ENCODE measurements at regions not wholly inside any gene's neighbourhood (a gene's known extent, or its start where the extent isn't known, plus 50 kb on each side); places are given as distances from the start of the nearest gene placed in this dataset.

DNA sequence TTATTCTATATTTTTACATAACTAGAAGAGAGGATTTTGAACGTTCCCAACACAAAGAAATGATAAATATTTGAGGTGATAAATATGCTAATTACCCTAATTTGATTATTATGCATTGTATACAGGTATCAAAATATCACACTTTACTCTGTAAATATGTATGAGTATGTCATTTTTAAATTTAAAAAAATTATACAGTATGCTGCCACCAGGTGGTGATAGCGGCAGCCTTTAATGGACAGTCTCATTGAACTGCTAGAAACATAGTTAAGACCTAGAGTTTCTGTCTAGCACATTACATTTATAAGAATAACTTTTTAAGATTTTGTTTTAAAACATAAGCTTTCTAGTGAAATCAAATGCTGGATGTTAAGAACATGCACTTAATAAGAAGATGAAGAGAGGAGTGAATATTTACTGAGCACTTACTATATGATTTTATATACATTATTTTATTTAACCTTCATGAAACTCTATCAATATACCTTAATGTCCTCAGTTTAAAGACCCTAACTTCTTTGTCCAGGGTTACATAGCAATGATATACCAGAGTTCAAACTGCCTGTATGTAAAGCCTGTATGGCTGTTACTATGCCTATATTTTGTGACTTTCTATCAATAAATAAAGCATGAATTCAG, 207.1 kb downstream of the NUF2 start:
- intact Hi-C loops (cut with DNase I), result no loop called here
- no peaks in the 10 kb centered on the region for H3K27me3 ChIP-seq (replicated peaks; ENCODE audit: insufficient read depth)

DNA sequence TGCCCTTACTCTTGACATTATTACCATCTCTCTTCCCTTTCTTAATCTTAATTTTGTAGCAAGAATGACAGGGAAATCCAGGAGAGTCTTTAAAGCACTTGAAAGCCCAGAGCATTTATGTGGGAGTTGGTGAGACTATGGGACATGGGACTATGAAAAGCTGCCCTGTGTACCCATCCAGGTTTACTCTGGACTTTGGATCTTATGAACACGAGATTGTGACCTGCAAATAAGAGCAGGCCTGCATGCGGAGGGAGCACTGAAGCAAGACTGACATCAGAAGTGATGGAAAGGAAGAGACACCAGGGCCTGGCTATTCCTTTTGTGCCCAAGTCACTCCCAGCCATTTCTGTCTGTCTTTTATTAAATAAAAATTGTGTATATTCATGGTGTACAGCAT, 209.6 kb downstream of the NUF2 start:
- intact Hi-C loops (cut with DNase I), result loop anchor here (10.0 kb wide), 1 partner anchor 1023 kb away; the partner anchor contains the start of gene PBX1
- WGBS, result 69% methylated on average over 2 of the region's 2 CpGs
- TF ChIP-seq CTCF (IDR thresholded peaks at IDR 0.05) (no peak), POLR2AphosphoS5 (IDR thresholded peaks at IDR 0.05) (no peak), POLR2A (IDR thresholded peaks at IDR 0.05) (no peak)
- H3K4me3 ChIP-seq, result no peak overlapping the region
- no peaks in the 10 kb centered on the region for H3K9me3 ChIP-seq
- no peaks in the 10 kb centered on the region for H3K4me1 ChIP-seq (replicated peaks)
- DNase-seq (ENCODE audit: low spot score), result no peak
- H3K27ac ChIP-seq, result no peak overlapping the region
- no peaks in the 10 kb centered on the region for H3K27me3 ChIP-seq (replicated peaks; ENCODE audit: insufficient read depth)
- H3K36me3 ChIP-seq, result no peaks in the 10 kb centered on the region

More for the DNA sequence above, 207.1 kb downstream of the NUF2 start:
- DNase-seq (ENCODE audit: low spot score), result no peak
- TF ChIP-seq CTCF (IDR thresholded peaks at IDR 0.05) (peak; percentile 43 to 67 (median 64)), POLR2AphosphoS5 (IDR thresholded peaks at IDR 0.05) (no peak)
- Histone ChIP-seq H3K4me3 (no peak overlapping the region), H3K9me3 (no peaks in the 10 kb centered on the region), H3K27ac (no peak overlapping the region), H3K4me1 (replicated peaks) (no peaks in the 10 kb centered on the region), H3K36me3 (no peaks in the 10 kb centered on the region)
- WGBS, result 41% methylated on average over 2 of the region's 2 CpGs

DNA sequence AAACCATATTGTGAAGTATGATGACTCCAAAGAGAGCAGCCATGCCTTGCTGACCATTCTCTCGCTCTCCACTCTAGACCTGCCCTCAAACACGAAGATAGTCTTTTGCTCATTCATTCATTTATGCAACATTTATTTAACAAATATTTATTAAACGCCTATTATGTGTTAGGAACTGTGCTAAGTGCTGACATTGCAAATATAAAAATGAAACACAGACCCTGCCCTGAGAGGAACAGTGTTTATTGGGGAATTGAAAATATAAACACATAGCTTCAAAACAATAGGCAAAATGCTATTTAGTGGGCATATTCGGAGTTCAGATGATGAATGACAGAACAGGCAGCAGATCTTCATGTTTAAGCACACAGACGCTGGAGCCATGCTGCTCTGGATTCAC, 213.6 kb downstream of the NUF2 start:
- no peak for DNase-seq (ENCODE audit: low spot score)
- Histone ChIP-seq H3K9me3 (no peaks in the 10 kb centered on the region), H3K4me1 (replicated peaks) (no peaks in the 10 kb centered on the region), H3K4me3 (no peak overlapping the region), H3K36me3 (no peaks in the 10 kb centered on the region), H3K27me3 (replicated peaks; ENCODE audit: insufficient read depth) (no peaks in the 10 kb centered on the region), H3K27ac (no peak overlapping the region)
- intact Hi-C loops (cut with DNase I), result loop anchor here (10.0 kb wide), 1 partner anchor 1019 kb away; the partner anchor contains the start of gene PBX1
- 89% methylated on average over 5 of the region's 5 CpGs for WGBS
- no peak for TF ChIP-seq CTCF (IDR thresholded peaks at IDR 0.05)
- TF ChIP-seq POLR2A (IDR thresholded peaks at IDR 0.05), result no peak
- TF ChIP-seq POLR2AphosphoS5 (IDR thresholded peaks at IDR 0.05), result no peak

DNA sequence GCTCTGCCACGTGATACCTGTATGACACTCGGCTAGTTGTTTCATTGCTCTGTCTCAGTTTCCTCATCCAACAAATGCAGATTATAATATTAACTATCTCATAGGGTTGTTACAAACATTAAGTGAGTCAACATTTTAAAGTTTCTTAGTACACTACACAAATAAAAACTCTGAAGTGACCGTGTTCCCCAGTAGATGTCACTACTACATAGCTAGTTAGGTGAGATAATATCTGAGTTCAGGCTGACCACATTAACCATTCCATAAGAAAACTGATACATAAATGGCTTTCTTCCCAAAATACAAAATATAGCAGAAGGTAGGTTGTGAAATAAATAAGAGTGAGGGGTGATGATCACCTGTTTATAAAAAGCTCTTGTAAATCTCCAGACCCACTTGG, 214.1 kb downstream of the NUF2 start:
- no peak for DNase-seq (ENCODE audit: low spot score)
- 53% methylated on average over 3 of the region's 3 CpGs for WGBS
- H3K27ac ChIP-seq, result no peak overlapping the region
- H3K36me3 ChIP-seq, result no peaks in the 10 kb centered on the region
- no peaks in the 10 kb centered on the region for H3K9me3 ChIP-seq
- no peaks in the 10 kb centered on the region for H3K27me3 ChIP-seq (replicated peaks; ENCODE audit: insufficient read depth)
- TF ChIP-seq CTCF (IDR thresholded peaks at IDR 0.05), result peak in 3 of 4 experiments; percentile 27 to 59 (median 55)
- TF ChIP-seq POLR2A (IDR thresholded peaks at IDR 0.05), result no peak
- H3K4me3 ChIP-seq, result no peak overlapping the region
- intact Hi-C loops (cut with DNase I), result loop anchor here (10.0 kb wide), 1 partner anchor 1019 kb away; the partner anchor contains the start of gene PBX1
- no peaks in the 10 kb centered on the region for H3K4me1 ChIP-seq (replicated peaks)

DNA sequence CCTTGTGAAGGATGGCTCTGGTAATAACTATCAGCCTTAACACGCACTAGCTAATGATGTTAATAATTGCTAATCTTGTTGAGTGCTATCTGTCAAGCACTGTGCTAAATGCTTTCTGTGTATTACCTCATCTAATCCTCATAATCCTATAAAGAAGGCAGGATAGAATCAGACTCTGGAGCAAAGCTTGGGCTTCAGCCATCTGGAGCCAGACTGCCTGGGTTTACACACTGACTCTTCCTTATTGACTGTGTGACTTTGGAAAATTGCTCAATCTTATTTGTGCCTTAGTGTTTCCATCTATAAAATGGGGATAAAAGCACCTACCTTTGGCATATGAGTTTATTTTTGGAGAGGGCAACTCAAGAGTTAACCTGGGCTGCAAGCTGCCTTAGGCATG, 216.1 kb downstream of the NUF2 start:
- TF ChIP-seq POLR2AphosphoS5 (IDR thresholded peaks at IDR 0.05), result no peak
- no peak for TF ChIP-seq POLR2A (IDR thresholded peaks at IDR 0.05)
- TF ChIP-seq CTCF (IDR thresholded peaks at IDR 0.05), result no peak

More for the DNA sequence above, 216.1 kb downstream of the NUF2 start:
- WGBS, result 94% methylated on average over 1 of the region's 1 CpG
- Histone ChIP-seq H3K4me3 (no peak overlapping the region), H3K4me1 (replicated peaks) (no peaks in the 10 kb centered on the region), H3K27ac (no peak overlapping the region), H3K36me3 (no peaks in the 10 kb centered on the region), H3K9me3 (no peaks in the 10 kb centered on the region), H3K27me3 (replicated peaks; ENCODE audit: insufficient read depth) (no peaks in the 10 kb centered on the region)
- intact Hi-C loops (cut with DNase I), result loop anchor here (10.0 kb wide), 1 partner anchor 1017 kb away; the partner anchor contains the start of gene PBX1
- DNase-seq (ENCODE audit: low spot score), result no peak

Data from prostate gland (tissue), 2 donors.